H7 (cell line): ENCODE measurements at regions not wholly inside any gene's neighbourhood (a gene's known extent, or its start where the extent isn't known, plus 50 kb on each side); places are given as distances from the start of the nearest gene placed in this dataset.

ENCODE experiments used
- DNase-seq: peaks from one replicate; pipeline ENCODE4 v3.0.0; 2012
- H3K27me3 ChIP-seq: 2 replicates; pipeline ENCODE4 v1.6.0; 2011; ENCODE audit warnings: mild to moderate bottlenecking, low read length; ENCODE audit not compliant: control insufficient read depth, insufficient read depth
- H3K36me3 ChIP-seq: replicated peaks from 2 replicates; pipeline ENCODE4 v1.5.1; 2011; ENCODE audit warnings: low read length; ENCODE audit not compliant: control insufficient read depth, insufficient read depth
- H3K4me3 ChIP-seq: 2 replicates; pipeline ENCODE4 v1.5.1; 2011; ENCODE audit warnings: low read depth, mild to moderate bottlenecking, control low read depth, low read length, moderate library complexity; ENCODE audit not compliant: insufficient read depth

DNA sequence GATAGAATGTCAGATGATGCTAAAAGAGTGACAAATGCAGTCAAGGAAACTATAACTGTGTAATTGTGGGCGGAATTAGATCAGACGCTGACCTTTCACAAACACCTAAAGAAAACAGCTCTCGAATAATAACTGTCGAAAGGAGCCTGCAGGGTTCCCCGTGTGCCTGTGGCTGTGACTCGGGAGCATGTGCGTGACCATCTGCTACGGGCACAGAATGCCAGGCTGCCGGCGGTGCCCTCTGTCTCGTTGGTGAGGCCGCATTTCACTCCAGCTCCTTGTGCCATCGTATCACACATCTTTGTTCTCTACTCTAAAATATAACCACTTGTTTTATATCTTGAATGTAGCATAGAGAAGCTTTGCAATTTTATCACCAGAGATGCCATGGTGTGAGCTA lies 267.8 kb upstream of the FMN2 start:
- Histone ChIP-seq H3K4me3 (no peak overlapping the region), H3K27me3 (no peaks in the 10 kb centered on the region), H3K36me3 (no peaks in the 10 kb centered on the region)
- no peak for DNase-seq

DNA sequence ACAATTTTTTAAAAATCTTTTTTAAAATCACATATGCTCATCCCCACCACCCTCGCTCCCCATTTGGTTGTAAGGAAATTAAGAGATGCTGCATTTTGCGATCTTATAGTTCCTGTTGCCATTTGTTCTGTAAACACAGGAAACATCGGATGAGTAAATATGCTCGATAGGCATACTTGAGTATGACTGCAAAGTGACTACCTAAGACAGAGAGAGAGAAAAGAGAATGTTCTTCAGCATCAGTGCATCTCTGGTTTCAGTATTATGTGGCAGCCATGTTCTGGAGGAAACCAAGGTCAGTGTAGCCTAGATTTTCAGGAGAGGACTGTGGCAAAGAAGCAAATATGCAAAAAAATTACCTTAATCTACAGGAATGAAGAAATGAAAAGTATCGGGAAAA lies 265.5 kb upstream of the FMN2 start:
- no peak overlapping the region for H3K4me3 ChIP-seq
- no peak for DNase-seq
- no peaks in the 10 kb centered on the region for H3K36me3 ChIP-seq

DNA sequence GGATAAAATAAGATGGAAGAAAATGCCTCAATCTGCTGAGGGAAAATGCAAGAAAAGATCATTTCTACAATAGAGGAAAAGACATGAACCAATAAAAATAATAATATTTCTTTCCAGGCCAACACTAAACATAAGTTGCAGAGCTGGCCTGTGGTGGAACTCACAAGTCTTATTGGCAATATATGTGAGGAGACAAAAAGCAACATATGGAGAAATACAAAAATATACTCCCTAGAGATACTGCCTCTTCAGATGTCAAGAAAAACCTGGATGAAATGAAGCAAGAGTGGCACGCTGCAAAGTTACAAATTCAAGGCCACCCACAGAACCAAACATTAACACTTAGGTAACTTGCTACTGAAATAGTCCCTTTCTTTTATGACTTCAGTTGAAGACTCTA lies 264.9 kb upstream of the FMN2 start:
- no peak for DNase-seq
- no peaks in the 10 kb centered on the region for H3K27me3 ChIP-seq
- H3K36me3 ChIP-seq, result no peaks in the 10 kb centered on the region
- no peak overlapping the region for H3K4me3 ChIP-seq

More for the DNA sequence above, 265.5 kb upstream of the FMN2 start:
- H3K27me3 ChIP-seq, result no peaks in the 10 kb centered on the region

DNA sequence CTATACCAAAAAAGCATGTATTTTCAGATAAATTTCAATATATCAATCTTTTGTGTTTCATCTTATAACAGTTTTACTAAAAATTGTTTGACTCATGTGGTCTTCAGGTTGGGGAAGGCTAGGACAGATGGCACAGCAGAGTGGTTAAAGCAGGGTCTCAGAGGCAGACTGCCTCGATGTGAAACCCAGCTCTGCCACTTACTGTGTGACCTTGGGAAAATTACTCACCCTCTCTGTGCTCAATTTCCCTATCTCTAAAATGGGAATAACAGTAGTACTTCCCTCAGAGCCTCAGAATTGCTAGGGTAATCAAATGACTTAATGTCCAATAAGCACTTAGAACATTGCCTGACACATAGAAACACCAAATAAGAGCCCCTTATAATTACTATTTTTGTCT lies 262.1 kb upstream of the FMN2 start:
- H3K36me3 ChIP-seq, result no peaks in the 10 kb centered on the region
- no peak overlapping the region for H3K4me3 ChIP-seq
- no peaks in the 10 kb centered on the region for H3K27me3 ChIP-seq
- no peak for DNase-seq

DNA sequence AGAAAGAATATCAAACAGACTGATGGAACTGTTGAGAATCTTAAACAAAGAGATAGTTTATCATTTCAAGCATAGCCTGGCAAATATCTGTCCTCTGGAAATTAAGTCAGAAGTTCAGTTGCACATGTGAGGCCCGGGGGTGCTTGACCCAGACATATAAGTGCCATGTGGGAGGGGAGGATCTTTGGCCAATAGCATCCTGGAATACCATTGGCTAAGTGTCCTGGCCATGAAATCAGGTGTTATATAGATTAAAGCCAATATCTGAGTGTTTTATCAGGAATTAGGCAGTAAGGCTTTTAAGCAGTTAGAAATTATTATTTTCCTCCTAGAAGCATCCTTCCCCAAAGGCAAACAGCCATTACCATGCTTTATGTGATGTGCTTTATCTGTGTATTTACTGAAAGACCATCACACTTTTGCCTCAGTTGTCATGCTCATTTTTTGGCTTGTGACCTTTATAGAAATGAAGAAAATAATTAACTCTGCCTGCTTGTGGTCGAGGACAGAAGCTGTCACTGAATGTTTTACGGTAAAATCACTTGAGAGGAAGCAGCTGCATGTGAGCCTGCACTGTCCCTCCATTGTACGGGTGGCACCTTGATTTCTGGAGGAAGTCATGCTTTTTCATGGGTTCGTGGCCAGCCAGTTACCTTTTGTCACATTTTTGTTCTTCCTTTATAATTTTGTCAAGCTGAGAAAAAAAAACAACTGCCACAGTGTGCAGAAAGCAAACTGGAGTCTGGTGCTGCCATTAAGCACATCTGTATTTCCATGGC lies 259.9 kb upstream of the FMN2 start:
- DNase-seq, result no peak
- Histone ChIP-seq H3K36me3 (no peaks in the 10 kb centered on the region), H3K27me3 (no peaks in the 10 kb centered on the region), H3K4me3 (no peak overlapping the region)

DNA sequence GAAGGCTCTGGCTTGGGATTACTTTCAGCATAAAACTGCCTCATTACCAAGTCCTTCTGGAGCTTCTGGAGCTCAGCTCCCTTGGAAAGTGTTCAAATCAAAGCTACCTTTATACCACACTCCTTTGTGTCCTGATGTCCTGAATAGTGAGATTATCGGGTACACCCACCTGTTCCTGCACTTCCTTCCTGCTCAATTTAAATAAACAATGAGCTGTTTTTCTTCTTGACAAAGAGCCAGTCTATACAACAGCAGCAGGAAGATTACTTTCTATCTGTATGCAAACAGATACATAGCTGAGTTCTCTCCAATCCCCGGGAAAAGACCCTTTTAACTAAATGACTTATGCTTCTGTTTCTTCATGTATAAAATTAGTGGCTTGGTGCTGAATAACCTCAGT lies 258.0 kb upstream of the FMN2 start:
- no peaks in the 10 kb centered on the region for H3K27me3 ChIP-seq
- H3K36me3 ChIP-seq, result no peaks in the 10 kb centered on the region
- no peak overlapping the region for H3K4me3 ChIP-seq
- no peak for DNase-seq

DNA sequence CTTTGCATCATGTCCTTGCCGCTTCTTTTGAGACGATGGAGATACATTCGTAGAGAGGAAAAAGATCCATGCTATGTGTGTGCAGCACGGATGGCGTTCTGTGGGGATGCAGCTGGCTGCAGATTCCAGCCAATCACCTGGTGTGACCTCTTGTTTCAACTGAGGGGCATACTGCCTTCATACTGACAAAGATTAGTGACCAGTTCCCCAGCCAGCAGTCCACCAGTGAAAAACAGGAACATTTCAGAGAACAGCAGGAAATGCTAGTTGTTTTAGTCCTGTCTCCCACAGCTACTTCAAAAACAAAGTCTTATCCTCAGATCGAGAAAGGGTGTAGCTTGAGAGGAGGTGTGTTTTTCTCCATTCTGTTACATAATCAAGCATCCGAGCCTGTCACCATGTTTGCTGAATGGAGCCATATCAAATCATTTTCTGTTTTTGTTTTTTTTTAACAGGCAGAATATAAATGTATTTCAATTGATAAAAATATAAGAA lies 255.7 kb upstream of the FMN2 start:
- Histone ChIP-seq H3K4me3 (no peak overlapping the region), H3K36me3 (no peaks in the 10 kb centered on the region), H3K27me3 (no peaks in the 10 kb centered on the region)
- no peak for DNase-seq

DNA sequence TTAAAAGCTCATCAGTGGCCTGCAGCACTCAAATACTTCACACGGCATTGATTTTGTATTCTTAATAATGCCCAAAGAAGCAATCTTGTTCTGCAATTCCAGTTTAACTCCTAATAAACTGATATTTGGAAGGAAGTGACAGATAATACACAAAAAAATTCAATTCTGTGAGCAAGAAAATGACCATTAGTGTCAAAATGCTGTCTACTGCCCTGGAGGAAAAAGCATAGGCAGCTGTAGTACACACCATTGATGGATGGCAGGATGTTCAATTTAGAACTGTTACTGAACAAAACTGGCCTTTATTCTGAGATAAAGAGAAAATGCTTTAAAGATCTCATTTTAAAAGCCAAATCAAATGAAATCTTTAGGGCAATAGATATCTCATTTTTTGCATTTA lies 251.3 kb upstream of the FMN2 start:
- no peaks in the 10 kb centered on the region for H3K27me3 ChIP-seq
- H3K4me3 ChIP-seq, result no peak overlapping the region
- DNase-seq, result no peak
- H3K36me3 ChIP-seq, result no peaks in the 10 kb centered on the region

DNA sequence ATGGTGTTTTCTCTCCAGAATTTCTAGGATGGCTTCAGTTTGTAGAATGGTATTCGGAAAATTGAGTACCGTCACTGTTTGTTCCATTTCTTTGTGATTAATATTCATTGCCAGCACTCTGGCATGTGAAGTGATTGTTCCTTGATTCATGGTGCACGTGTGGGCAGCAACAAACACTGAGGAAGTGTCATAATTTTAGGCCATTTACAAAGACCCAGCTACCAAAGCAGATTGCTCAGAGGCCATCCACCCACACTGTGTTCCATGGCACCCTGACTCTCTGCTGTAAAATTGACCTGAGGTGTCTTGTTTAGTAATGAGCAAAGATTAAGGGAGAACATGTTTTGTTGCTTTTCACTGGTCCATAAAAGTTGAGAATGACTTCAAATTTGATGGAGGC lies 250.9 kb upstream of the FMN2 start:
- Histone ChIP-seq H3K27me3 (no peaks in the 10 kb centered on the region), H3K36me3 (no peaks in the 10 kb centered on the region)
- DNase-seq, result no peak

DNA sequence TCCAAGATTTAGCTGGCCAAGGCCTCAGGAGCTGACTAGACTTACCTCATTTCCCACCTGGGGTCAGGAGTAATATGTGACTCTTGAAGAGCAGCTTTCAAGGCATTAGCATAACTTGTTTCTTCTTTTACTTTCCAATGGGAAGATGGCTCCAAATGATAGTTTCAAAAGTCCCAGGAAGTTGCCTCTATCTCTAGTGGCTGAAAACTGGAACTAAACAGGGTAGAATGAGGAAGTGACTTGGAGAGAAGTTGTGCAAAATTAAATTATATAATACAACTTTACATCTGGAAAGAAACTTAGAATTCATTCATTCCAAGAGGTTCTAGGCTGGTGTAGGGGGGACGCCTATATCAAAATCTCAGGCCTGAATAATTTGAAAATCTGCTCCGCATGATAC lies 250.1 kb upstream of the FMN2 start:
- Histone ChIP-seq H3K27me3 (no peaks in the 10 kb centered on the region), H3K4me3 (no peak overlapping the region), H3K36me3 (no peaks in the 10 kb centered on the region)
- DNase-seq, result no peak

More for the DNA sequence above, 250.9 kb upstream of the FMN2 start:
- H3K4me3 ChIP-seq, result no peak overlapping the region

DNA sequence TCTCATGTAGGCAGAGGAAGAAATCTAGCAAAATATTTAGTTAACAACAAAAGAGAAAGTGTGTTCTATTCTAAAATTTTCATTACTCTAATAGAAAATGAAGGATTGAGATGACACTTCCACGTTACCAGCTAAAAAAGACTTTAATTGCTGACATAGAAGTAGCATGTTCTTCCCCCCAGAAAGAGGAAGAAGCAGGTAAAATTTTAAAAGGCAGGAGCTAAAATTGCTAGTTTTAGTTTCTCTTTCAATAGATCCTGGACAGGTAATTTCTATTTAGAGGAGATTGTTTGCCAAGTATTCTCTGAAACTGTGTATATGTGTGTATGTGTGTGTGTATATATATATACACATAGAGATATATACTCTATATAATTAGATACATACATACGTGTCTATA lies 248.1 kb upstream of the FMN2 start:
- Histone ChIP-seq H3K4me3 (no peak overlapping the region), H3K36me3 (no peaks in the 10 kb centered on the region), H3K27me3 (no peaks in the 10 kb centered on the region)
- no peak for DNase-seq

DNA sequence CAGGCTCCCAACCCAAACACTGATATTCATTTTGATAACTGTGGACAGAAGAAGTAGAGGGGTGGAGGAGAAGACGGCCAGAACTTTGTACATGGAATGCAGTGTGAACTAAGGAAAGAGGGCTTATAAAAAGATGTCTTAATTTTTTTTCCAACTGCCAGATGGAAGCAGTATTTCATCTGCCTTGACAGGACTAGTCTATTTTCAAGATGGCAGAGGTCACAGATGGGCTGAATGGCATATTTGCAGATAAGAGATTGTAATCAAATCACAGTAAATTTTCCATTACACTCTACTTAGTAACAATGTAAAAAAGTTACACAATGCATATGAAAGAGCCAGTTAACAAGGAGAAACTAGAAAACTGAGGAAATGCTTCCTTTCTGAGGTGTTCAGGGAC lies 246.8 kb upstream of the FMN2 start:
- no peak for DNase-seq
- Histone ChIP-seq H3K36me3 (no peaks in the 10 kb centered on the region), H3K27me3 (no peaks in the 10 kb centered on the region), H3K4me3 (no peak overlapping the region)

DNA sequence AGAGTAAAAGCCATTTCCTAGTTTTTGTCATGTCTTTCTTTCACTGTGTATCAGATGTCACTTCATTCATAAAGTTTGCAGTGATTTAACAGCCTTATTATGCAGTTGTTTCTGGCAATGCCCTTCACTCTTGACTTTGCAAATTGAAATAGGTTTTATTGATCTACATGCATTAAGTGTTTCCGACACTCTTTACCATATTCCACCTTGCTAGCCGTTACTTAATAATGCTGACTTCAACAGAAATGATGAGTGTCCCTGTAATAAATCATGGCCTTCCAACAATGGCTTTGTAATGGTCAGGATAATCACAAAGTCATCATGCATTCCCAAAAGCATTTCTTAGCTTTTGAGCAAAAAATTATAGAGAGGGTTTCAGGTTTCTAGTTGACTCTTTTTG lies 236.8 kb upstream of the FMN2 start:
- no peaks in the 10 kb centered on the region for H3K27me3 ChIP-seq
- H3K36me3 ChIP-seq, result no peaks in the 10 kb centered on the region
- no peak overlapping the region for H3K4me3 ChIP-seq
- DNase-seq, result no peak

DNA sequence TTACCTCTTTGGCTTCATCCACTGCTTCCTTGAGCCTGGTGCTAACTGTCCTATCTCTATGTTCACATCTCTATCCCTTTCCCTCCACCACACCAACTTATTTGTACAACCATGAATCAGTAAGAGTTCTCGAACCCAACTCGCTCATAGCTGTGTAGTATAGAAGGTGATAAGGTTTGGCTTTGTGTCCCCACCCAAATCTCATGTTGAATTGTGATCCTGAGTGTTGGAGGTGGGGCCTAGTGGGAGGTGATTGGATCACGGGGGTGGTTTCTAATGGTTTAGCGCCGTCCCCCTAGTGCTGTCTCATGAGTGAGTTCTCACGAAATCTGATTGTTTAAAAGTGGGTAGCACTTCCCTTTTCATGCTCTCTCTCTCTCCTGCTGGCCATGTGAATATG lies 235.6 kb upstream of the FMN2 start:
- Histone ChIP-seq H3K36me3 (no peaks in the 10 kb centered on the region), H3K27me3 (no peaks in the 10 kb centered on the region), H3K4me3 (no peak overlapping the region)
- no peak for DNase-seq

DNA sequence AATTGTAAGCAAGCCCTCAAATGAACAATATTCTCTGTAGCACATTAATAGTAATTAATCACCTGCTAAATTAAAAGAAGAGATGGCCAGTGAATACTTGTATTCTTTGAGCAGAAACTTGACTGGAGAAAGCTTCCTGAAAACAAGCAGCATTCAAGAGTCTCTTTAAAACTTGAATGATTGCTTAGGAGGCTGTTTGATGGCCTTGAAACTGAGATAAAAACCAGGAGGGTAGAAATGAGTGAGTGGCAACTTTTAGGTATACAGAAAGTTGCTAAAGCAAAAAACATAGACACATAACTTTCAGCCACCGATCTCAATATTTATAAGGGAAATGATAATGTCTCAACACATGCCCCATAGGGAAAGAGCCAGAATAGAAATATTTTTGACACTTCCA lies 234.8 kb upstream of the FMN2 start:
- Histone ChIP-seq H3K27me3 (no peaks in the 10 kb centered on the region), H3K36me3 (no peaks in the 10 kb centered on the region), H3K4me3 (no peak overlapping the region)
- DNase-seq, result no peak

DNA sequence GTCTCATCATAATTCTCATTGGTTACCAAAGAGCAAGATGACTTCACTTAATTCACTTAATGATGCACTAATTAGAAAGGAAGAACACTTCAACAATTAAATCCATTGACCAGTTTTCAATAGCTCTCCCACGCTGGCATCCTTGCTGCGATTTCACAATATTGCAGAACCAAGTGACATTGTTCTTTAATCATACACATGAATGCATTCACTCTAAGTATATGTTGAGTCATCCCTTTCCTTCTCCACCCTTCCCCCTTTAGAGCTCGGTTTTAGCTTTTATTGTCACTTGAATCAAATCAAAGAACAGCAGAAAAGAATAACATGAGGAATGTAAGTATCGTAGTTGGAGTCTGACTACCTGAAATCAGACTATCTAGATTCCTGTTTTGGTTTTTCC lies 233.6 kb upstream of the FMN2 start:
- Histone ChIP-seq H3K4me3 (no peak overlapping the region), H3K27me3 (no peaks in the 10 kb centered on the region), H3K36me3 (no peaks in the 10 kb centered on the region)
- no peak for DNase-seq
